IPS DF 6.9 (cell line): ENCODE measurements at regions not wholly inside any gene's neighbourhood (a gene's known extent, or its start where the extent isn't known, plus 50 kb on each side); places are given as distances from the start of the nearest gene placed in this dataset.

Experiments
- DNase-seq: peaks from one replicate; pipeline ENCODE4 v3.0.0-alpha.2; 2013; ENCODE audit warnings: low read depth, low spot score
- H3K27ac ChIP-seq: one replicate; pipeline ENCODE4 v1.5.1; 2013; ENCODE audit warnings: low read length, control low read depth
- H3K27me3 ChIP-seq: 2 replicates; pipeline ENCODE4 v1.6.1; 2013; ENCODE audit warnings: mild to moderate bottlenecking, low read length; ENCODE audit not compliant: control insufficient read depth, insufficient read depth
- H3K36me3 ChIP-seq: 2 replicates; pipeline ENCODE4 v1.6.1; 2013; ENCODE audit warnings: low read length; ENCODE audit not compliant: control insufficient read depth, insufficient read depth
- H3K4me1 ChIP-seq: 2 replicates; pipeline ENCODE4 v1.6.1; 2013; ENCODE audit warnings: low read length; ENCODE audit not compliant: control insufficient read depth, insufficient read depth
- H3K4me3 ChIP-seq: 2 replicates; pipeline ENCODE4 v1.5.1; 2013; ENCODE audit warnings: mild to moderate bottlenecking, low read length
- H3K9me3 ChIP-seq: 2 replicates; pipeline ENCODE4 v1.6.1; 2013; ENCODE audit warnings: low read length, inconsistent platforms; ENCODE audit not compliant: control insufficient read depth, insufficient read depth
- WGBS: extraction: QIAGEN DNeasy Blood & Tissue Kit; methylation state at CpG from one replicate; pipeline ENCODE4 v1.1.7; 2013; ENCODE audit warnings: mixed read lengths, missing lambda C conversion rate; ENCODE audit not compliant: insufficient read length, insufficient coverage; 5-methylcytosine and 5-hydroxymethylcytosine counted together

DNA sequence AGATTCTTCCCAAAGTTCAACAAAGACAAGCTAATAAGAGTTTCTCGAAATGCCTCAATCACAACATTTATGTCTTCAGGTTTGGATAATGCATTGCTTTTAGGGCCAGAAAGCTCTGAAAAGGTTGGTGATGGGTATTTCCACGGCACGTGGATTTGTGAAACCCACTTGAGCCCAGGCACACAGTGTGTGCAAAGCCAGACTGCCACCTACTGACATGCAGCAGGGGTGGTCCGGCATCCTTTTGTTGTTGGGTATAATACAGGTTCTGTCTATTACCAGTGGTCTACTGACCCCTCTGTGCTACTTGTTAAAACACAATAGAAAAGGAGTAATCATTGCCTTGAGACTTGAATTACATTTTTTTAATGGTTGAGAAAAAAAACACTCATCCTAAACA, 225.6 kb downstream of the RAP2A start:
- no peak overlapping the region for H3K27ac ChIP-seq
- no peak overlapping the region for H3K4me3 ChIP-seq
- no peaks in the 10 kb centered on the region for H3K9me3 ChIP-seq
- no peaks in the 10 kb centered on the region for H3K36me3 ChIP-seq
- H3K27me3 ChIP-seq, result no peaks in the 10 kb centered on the region; the same call in 1 of the 2 replicates
- no CpG with 5 or more reads among the region's 4 CpGs for whole genome bisulfite sequencing
- no peaks in the 10 kb centered on the region for H3K4me1 ChIP-seq
- no peak for DNase-seq

DNA sequence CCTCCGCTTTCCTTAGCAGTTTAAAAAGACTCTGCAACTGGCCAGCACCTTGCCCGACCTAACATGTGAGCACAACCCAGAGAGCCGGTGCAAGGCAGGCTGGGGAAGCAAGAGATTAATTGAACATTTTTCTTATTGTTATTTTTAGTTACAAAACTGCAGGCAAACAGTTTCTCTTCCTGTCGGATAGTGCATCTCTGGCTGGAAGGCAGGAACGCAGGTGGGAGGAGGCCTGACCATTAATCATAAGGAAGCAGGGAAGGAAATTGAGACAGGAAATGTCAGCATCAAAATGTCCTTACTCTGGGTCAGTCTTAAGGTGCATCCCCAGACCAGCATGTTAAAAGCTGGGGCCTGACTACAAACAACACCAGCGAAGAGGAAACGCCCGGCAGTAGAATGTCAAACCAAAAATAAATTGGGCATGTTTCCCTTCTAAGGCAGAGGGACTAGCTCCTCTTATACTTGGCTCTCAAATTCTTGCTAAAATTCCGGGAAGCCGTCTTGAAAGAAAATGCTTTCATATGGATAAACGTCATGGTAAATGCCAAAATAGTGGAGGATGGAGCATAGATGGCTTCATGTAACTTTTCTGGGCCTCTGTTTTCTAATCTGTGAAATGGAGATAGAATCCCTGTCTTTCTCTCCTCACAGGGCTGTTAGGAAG, 226.8 kb downstream of the RAP2A start:
- DNase-seq, result no peak
- whole genome bisulfite sequencing, result no CpG with 5 or more reads among the region's 11 CpGs
- no peaks in the 10 kb centered on the region for H3K36me3 ChIP-seq
- H3K27ac ChIP-seq, result no peak overlapping the region
- no peaks in the 10 kb centered on the region for H3K9me3 ChIP-seq
- H3K4me1 ChIP-seq, result no peaks in the 10 kb centered on the region
- H3K4me3 ChIP-seq, result no peak overlapping the region
- H3K27me3 ChIP-seq, result no peaks in the 10 kb centered on the region; the same call in 1 of the 2 replicates

DNA sequence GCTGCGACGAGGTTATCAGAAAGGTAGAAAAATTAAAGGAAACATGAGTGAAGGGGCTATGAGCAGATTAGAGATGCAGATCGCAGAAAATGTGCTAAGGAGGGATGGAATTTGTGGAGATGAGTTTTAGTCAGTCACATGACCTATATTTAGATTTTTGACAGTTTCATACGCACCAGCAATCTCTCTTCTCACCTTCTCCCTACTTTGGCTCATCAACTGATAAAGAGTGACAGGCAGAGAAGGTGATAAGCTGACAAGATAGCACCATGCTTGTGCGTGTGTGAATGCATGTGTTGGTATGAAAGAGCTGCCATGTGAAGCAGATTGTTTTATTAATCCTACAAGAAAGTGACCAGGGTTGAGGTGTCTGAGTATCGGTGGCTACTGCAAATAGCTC, 252.6 kb downstream of the RAP2A start:
- H3K27ac ChIP-seq, result no peak overlapping the region
- no peaks in the 10 kb centered on the region; the same call in 1 of the 2 replicates for H3K4me1 ChIP-seq
- H3K27me3 ChIP-seq, result no peaks in the 10 kb centered on the region
- no peaks in the 10 kb centered on the region for H3K9me3 ChIP-seq
- no CpG with 5 or more reads among the region's 6 CpGs for WGBS
- H3K36me3 ChIP-seq, result no peaks in the 10 kb centered on the region
- no peak for DNase-seq
- no peak overlapping the region for H3K4me3 ChIP-seq

DNA sequence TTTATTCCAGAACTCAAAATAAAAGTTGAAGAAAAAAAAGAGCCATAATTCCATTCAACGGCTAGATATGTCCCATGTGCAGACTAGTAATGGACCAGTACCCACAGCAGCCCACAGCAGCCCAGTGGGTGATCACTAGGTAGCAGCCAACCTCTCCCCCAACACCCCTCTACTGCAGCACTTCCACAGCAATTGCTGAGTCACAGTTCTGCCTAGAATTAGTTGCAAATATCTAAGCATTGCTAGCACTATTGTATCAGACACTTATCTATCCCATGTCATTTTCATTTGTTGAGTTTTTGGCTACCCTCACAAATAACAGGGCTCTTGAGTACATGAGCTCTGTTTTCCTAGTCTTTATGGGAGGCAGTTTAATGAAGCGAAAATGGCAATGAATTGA, 258.7 kb downstream of the RAP2A start:
- no CpG with 5 or more reads among the region's 2 CpGs for WGBS
- no peaks in the 10 kb centered on the region for H3K4me1 ChIP-seq
- no peak overlapping the region for H3K4me3 ChIP-seq
- H3K27me3 ChIP-seq, result no peaks in the 10 kb centered on the region
- H3K9me3 ChIP-seq, result no peaks in the 10 kb centered on the region
- H3K36me3 ChIP-seq, result no peaks in the 10 kb centered on the region
- no peak for DNase-seq
- no peak overlapping the region for H3K27ac ChIP-seq

DNA sequence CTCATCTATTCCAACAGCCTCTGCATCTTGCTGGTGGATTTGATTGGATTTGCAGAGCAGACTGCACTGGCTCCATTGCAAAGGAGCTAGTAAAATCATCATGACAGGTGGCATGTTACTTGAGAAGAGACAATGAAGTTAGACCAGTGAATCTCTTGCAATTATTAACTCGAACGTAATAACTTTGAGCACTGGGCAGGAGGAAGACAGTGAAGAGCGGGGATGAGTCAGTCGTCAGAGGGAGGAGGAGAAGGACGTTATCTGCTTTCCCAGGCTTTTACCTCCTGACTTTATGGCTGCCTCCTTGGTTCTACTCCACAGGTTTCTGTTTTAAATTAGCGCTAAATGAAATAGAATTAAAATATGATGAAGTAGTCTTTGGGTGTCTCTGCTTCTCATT, 257.8 kb upstream of the IPO5 start:
- H3K36me3 ChIP-seq, result no peaks in the 10 kb centered on the region
- no peaks in the 10 kb centered on the region for H3K4me1 ChIP-seq
- no CpG with 5 or more reads among the region's 6 CpGs for WGBS
- H3K27ac ChIP-seq, result no peak overlapping the region
- H3K9me3 ChIP-seq, result no peaks in the 10 kb centered on the region
- H3K27me3 ChIP-seq, result no peaks in the 10 kb centered on the region
- no peak overlapping the region for H3K4me3 ChIP-seq
- DNase-seq, result no peak

DNA sequence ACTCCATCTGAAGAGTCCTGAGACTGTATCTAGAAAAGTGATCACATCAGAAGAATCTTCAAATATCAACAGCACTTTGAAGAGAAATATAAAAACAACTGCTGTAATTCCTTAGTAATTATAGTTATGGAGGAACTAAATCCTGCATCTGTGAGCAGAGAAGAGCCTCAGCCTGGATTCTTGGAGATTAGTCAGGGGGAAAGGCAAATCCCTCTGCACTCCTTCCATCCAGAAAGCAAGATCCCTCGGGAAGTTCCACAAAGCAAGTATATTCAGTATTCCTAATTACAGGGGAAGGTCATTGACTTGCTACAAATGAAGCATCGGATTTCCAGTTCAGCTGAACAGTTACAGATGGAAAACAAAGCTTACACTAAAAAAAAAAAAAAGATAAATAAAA, 256.6 kb upstream of the IPO5 start:
- H3K4me3 ChIP-seq, result no peak overlapping the region
- no CpG with 5 or more reads among the region's 2 CpGs for WGBS
- no peaks in the 10 kb centered on the region for H3K36me3 ChIP-seq
- H3K27me3 ChIP-seq, result no peaks in the 10 kb centered on the region
- no peak for DNase-seq
- no peaks in the 10 kb centered on the region for H3K9me3 ChIP-seq
- H3K27ac ChIP-seq, result no peak overlapping the region
- H3K4me1 ChIP-seq, result no peaks in the 10 kb centered on the region

DNA sequence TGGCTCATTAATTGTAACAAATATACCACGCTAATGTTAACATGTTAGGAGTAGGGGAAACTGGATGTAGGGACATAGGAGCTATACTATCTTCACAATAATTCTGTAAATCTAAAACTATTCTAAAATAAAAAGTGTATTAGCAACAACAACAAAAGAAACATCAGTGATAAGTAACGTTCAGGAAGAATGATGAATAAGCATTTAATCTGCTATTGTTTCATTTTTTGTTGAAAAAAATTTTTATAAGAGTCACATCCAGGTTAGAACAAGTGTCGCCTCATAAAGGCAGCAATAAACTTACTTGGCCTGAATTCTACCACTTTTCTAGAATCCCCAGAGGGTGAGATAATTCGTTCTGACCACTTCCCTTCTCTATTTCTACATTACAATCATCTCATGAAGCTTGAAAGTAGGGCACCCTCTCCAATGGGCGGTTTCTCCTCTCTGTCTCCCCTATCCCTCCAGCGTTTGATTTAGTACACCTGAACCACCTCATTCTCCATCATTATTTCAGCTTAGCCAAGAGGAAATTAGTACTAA, 253.1 kb upstream of the IPO5 start:
- Histone ChIP-seq H3K9me3 (no peaks in the 10 kb centered on the region), H3K27me3 (no peaks in the 10 kb centered on the region), H3K4me1 (no peaks in the 10 kb centered on the region), H3K27ac (no peak overlapping the region), H3K36me3 (no peaks in the 10 kb centered on the region), H3K4me3 (no peak overlapping the region)
- no CpG with 5 or more reads among the region's 6 CpGs for WGBS
- DNase-seq, result no peak

DNA sequence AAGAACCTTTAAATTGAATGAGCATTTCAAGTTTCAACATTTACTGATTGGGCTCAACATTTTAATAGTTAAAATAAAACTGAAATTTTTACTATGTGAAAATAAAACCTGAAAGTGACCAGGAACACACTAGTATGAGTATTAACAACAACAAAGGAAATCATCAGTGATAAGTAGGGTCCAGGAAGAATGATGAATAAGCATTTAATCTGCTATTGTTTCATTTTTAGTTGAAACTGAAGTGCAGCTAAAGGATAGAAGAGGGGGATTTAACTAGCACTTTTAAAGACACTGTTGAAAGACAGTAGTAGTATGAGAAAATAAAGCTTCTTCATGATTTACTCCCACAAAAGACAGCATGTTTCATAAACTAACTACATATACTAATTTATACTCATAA, 250.9 kb upstream of the IPO5 start:
- Histone ChIP-seq H3K4me3 (no peak overlapping the region), H3K36me3 (no peaks in the 10 kb centered on the region), H3K27me3 (no peaks in the 10 kb centered on the region), H3K27ac (no peak overlapping the region), H3K9me3 (no peaks in the 10 kb centered on the region), H3K4me1 (no peaks in the 10 kb centered on the region)
- DNase-seq, result no peak

DNA sequence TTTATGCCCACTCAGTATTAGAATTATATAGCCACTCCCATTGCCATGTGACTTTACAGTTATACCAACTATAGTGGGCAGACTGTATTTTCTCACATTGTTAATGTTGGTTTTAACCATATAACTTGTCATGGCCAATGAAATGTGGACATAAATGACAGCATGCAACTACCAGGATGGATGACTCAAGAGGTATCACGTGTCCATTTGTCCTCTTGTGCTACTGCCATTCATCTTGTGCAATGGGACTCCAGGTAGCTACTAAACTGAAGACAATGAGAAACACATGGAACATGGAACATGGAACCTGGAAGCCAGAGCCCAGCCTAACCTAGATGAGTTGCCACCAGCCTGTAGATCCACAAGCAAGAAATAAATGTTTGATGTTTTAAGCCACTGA, 242.7 kb upstream of the IPO5 start:
- H3K27me3 ChIP-seq, result no peaks in the 10 kb centered on the region
- DNase-seq, result no peak
- no peaks in the 10 kb centered on the region for H3K4me1 ChIP-seq
- H3K36me3 ChIP-seq, result no peaks in the 10 kb centered on the region
- no peak overlapping the region for H3K4me3 ChIP-seq
- no peaks in the 10 kb centered on the region for H3K9me3 ChIP-seq
- no peak overlapping the region for H3K27ac ChIP-seq
- no CpG with 5 or more reads among the region's 1 CpG for WGBS

DNA sequence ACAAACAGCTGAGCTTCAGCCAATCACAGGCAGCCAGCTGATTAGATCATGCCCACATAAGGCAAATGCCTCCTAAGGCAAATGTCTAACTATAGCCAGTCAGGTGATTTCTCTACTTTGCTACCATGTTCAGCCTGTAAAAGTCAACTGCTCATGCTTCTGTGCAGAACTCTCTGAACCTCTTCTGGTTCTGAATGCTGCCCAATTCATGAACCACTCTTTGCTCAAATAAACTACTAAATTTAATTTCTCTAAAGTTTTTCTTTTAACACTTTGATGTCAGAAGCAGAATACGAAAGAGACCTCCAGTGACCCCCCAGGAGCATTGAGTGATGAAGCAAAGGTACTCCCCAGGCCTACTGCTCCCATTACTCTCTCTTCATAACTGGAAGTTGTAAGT, 240.7 kb upstream of the IPO5 start:
- WGBS, result no CpG with 5 or more reads among the region's 1 CpG
- DNase-seq, result no peak
- no peak overlapping the region for H3K27ac ChIP-seq
- no peak overlapping the region for H3K4me3 ChIP-seq
- no peaks in the 10 kb centered on the region for H3K27me3 ChIP-seq
- H3K9me3 ChIP-seq, result no peaks in the 10 kb centered on the region
- H3K4me1 ChIP-seq, result no peaks in the 10 kb centered on the region
- H3K36me3 ChIP-seq, result no peaks in the 10 kb centered on the region

DNA sequence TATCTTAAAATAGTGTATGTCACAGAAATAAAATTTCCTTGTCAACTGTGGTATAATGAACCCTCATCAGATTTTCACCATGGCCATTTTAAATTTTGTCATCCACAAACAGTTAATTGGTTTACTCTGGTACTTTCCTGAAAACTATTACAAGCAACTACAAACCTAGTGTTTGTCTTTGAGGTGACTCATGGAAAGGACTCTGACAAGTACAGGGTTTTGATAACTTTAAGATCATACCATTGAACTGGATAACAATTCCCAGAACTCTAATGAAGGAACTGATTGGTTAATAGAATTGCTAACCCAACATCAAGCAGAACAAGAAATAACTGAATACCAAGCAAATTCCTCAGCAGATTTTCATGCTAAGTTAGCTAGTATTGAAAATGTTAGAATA, 237.7 kb upstream of the IPO5 start:
- Histone ChIP-seq H3K4me1 (no peaks in the 10 kb centered on the region), H3K27me3 (no peaks in the 10 kb centered on the region), H3K27ac (no peak overlapping the region), H3K9me3 (no peaks in the 10 kb centered on the region), H3K36me3 (no peaks in the 10 kb centered on the region), H3K4me3 (no peak overlapping the region)
- DNase-seq, result no peak
